ENCODE measurements at regions not wholly inside any gene's neighbourhood (a gene's known extent, or its start where the extent isn't known, plus 50 kb on each side); places are given as distances from the start of the nearest gene placed in this dataset.

DNA sequence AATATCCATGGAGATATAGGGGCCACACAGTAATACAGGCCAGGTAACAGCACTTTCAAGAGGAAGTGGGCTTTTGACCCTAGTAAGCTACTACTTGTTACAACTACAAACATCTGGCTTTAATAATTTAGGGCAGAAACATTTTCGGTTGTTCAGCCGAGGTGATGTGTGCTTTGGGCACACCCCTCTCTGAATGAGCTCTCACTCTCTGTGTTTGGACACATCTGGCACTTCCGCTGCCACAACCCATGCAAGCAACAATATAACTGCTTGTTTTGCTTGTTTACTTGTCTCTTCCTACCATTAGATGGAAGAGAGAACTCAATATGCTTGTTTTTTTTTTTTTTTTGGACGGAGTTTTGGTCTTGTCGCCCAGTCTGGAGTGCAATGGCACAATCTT, 277.2 kb downstream of the HS3ST1 start:
- ChIA-PET POLR2A (no interaction called here), CTCF (no interaction called here), RAD21 (ENCODE audit: low non-redundant PET in 1 of 2, low total read pairs in 2 of 2, uncharacterized antibody in 2 of 2, unreplicated experiment in 2 of 2) (no interaction called here)
- Histone ChIP-seq H3K27ac (ENCODE audit: low read depth, low read length) (no peak overlapping the region), H3K36me3 (ENCODE audit: control insufficient read depth in 1 of 2, insufficient read depth in 2 of 2, low read length in 2 of 2) (no peaks in the 10 kb centered on the region), H3K27me3 (ENCODE audit: insufficient read depth, low read length) (no peaks in the 10 kb centered on the region), H4K20me1 (ENCODE audit: insufficient read depth) (no peaks in the 10 kb centered on the region), H3K9ac (ENCODE audit: low read length) (no peak overlapping the region), H3K4me1 (ENCODE audit: control insufficient read depth in 1 of 2, insufficient read depth in 2 of 2, low read length in 2 of 2) (no peaks in the 10 kb centered on the region), H2AFZ (ENCODE audit: low read depth, low read length, poor library complexity, severe bottlenecking) (no peak overlapping the region), H3K9me2 (ENCODE audit: insufficient read depth) (no peaks in the 10 kb centered on the region), H3K4me3 (replicated peaks in 1 of 2; ENCODE audit: low read depth in 1 of 2, low read length in 2 of 2) (no peak overlapping the region), H3K4me2 (ENCODE audit: low read length) (no peak overlapping the region), H3K9me3 (ENCODE audit: control insufficient read depth in 1 of 2, insufficient read depth in 1 of 2, low read depth in 1 of 2, low read length in 2 of 2) (no peaks in the 10 kb centered on the region), H3K79me2 (ENCODE audit: insufficient read depth, low read length) (no peaks in the 10 kb centered on the region)
- ATAC-seq (no peak), DNase-seq (ENCODE audit: low read depth, low spot score) (no peak)
- no peak for TF ChIP-seq ATF3 (IDR thresholded peaks at IDR 0.05)
- no peak for TF ChIP-seq SRF (IDR thresholded peaks at IDR 0.05; ENCODE audit: low read depth)
- TF ChIP-seq, protein P1, sequence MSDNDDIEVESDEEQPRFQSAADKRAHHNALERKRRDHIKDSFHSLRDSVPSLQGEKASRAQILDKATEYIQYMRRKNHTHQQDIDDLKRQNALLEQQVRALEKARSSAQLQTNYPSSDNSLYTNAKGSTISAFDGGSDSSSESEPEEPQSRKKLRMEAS (IDR thresholded peaks at IDR 0.05): no peak
- no peak for TF ChIP-seq EZH2phosphoT487 (IDR thresholded peaks at IDR 0.05; ENCODE audit: borderline replicate concordance)
- TF ChIP-seq ZFX (IDR thresholded peaks at IDR 0.05): no peak
- no peak for TF ChIP-seq TCF7L2 (IDR thresholded peaks at IDR 0.05; ENCODE audit: borderline replicate concordance, extremely low read depth, insufficient read depth, insufficient read length)
- no peak for TF ChIP-seq ZNF274 (IDR thresholded peaks at IDR 0.05; ENCODE audit: low read depth, low read length)
- TF ChIP-seq CTCF (IDR thresholded peaks at IDR 0.05 in 2 of 3, conservative IDR thresholded peaks at IDR 0.05 in 1 of 3; ENCODE audit: borderline replicate concordance in 1 of 3, insufficient read depth in 1 of 3, low read depth in 2 of 3, low read length in 2 of 3): no peak
- TF ChIP-seq CBX3 (IDR thresholded peaks at IDR 0.05; ENCODE audit: low read depth): no peak
- no peak for TF ChIP-seq JUND (IDR thresholded peaks at IDR 0.05)
- TF ChIP-seq RAD21 (IDR thresholded peaks at IDR 0.05; ENCODE audit: low read depth): no peak
- no peak for TF ChIP-seq SP1 (IDR thresholded peaks at IDR 0.05; ENCODE audit: low read depth)
- no TSS peak for BruUV-seq (replicated peaks)
- intact Hi-C loops (cut with micrococcal nuclease): no loop called here
